RPMI8226 (cell line): ENCODE measurements at regions not wholly inside any gene's neighbourhood (a gene's known extent, or its start where the extent isn't known, plus 50 kb on each side); places are given as distances from the start of the nearest gene placed in this dataset.
"Not testable (repeated sequence)": the region's sequence is repeated elsewhere in the genome, so short reads cannot be mapped to it uniquely, and the experiment has no call there.

Experiments
- DNase-seq: peaks from one replicate; pipeline ENCODE4 v3.0.0-alpha.2; 2015

GRCh38 chr20:26091921-26092320, 395.3 kb upstream of the ZNF337 start:
- not testable (repeated sequence) for DNase-seq

- not testable (repeated sequence) for DNase-seq
Measured at GRCh38 chr20:26086195-26086594, 389.5 kb upstream of the ZNF337 start.

- not testable (repeated sequence) for DNase-seq
Measured at GRCh38 chr20:26073972-26074371, 377.3 kb upstream of the ZNF337 start.

GRCh38 chr20:26059324-26059723, 362.7 kb upstream of the ZNF337 start:
- DNase-seq, result not testable (repeated sequence)

GRCh38 chr20:26058446-26058845, 361.8 kb upstream of the ZNF337 start:
- not testable (repeated sequence) for DNase-seq

GRCh38 chr20:26057135-26057752, 360.6 kb upstream of the ZNF337 start:
- not testable (repeated sequence) for DNase-seq

GRCh38 chr20:26025792-26026191, 329.1 kb upstream of the ZNF337 start:
- not testable (repeated sequence) for DNase-seq

- DNase-seq, result not testable (repeated sequence)
Measured at GRCh38 chr20:26010942-26011276, 314.3 kb upstream of the ZNF337 start.

GRCh38 chr20:26010224-26010941, 313.7 kb upstream of the ZNF337 start:
- not testable (repeated sequence) for DNase-seq

- DNase-seq, result peak; percentile 62
Measured at GRCh38 chr20:26009402-26010223, 313.0 kb upstream of the ZNF337 start.

GRCh38 chr20:26008026-26008425, 311.4 kb upstream of the ZNF337 start:
- not testable (repeated sequence) for DNase-seq

- not testable (repeated sequence) for DNase-seq
Measured at GRCh38 chr20:26006164-26006563, 309.5 kb upstream of the ZNF337 start.

- not testable (repeated sequence) for DNase-seq
Measured at GRCh38 chr20:26003959-26004358, 307.3 kb upstream of the ZNF337 start.

- not testable (repeated sequence) for DNase-seq
Measured at GRCh38 chr20:25997367-25998038, 300.9 kb upstream of the ZNF337 start.

- DNase-seq, result no peak
Measured at GRCh38 chr20:25992146-25992545, 295.5 kb upstream of the ZNF337 start.

GRCh38 chr20:25991756-25992130, 295.1 kb upstream of the ZNF337 start:
- no peak for DNase-seq

- DNase-seq, result no peak
Measured at GRCh38 chr20:25991051-25991755, 294.6 kb upstream of the ZNF337 start.

GRCh38 chr20:25989686-25990085, 293.0 kb upstream of the ZNF337 start:
- DNase-seq, result not testable (repeated sequence)

GRCh38 chr20:25989196-25989595, 292.5 kb upstream of the ZNF337 start:
- DNase-seq, result no peak

- not testable (repeated sequence) for DNase-seq
Measured at GRCh38 chr20:25987928-25988560, 291.4 kb upstream of the ZNF337 start.

- DNase-seq, result peak; percentile 48
Measured at GRCh38 chr20:25987073-25987927, 290.6 kb upstream of the ZNF337 start.
